Smooth muscle cell (in vitro differentiated cells): ENCODE measurements at regions not wholly inside any gene's neighbourhood (a gene's known extent, or its start where the extent isn't known, plus 50 kb on each side); places are given as distances from the start of the nearest gene placed in this dataset.
A peak's percentile ranks its signal among the peaks of the same experiment; 100 is the strongest.

Source experiments
- DNase-seq: peaks from one replicate; lab custom pipeline; 2025; ENCODE audit not compliant: unreplicated experiment; lab: John Stamatoyannopoulos, UW
- H2AFZ ChIP-seq: fragments of 200-600 bp; sonication (generic); 2 replicates; pipeline ENCODE4 v1.6.0; 2016; ENCODE audit warnings: antibody characterized with exemption, low read depth, mild to moderate bottlenecking
- H3F3A ChIP-seq: fragments of 200-600 bp; sonication (generic); 2 replicates; pipeline ENCODE4 v1.6.0; 2017; ENCODE audit warnings: antibody characterized with exemption, low read depth
- H3K27ac ChIP-seq: fragments of 200-600 bp; sonication (generic); 2 replicates; pipeline ENCODE4 v1.5.1; 2016; ENCODE audit warnings: low read depth, mild to moderate bottlenecking
- H3K27me3 ChIP-seq: fragments of 200-600 bp; sonication (generic); 2 replicates; pipeline ENCODE4 v1.6.1; 2016; ENCODE audit warnings: low read depth, mild to moderate bottlenecking
- H3K36me3 ChIP-seq: fragments of 200-600 bp; sonication (generic); 2 replicates; pipeline ENCODE4 v1.5.1; 2016; ENCODE audit warnings: low read depth
- H3K4me1 ChIP-seq: fragments of 200-600 bp; sonication (generic); 2 replicates; pipeline ENCODE4 v1.5.1; 2016; ENCODE audit warnings: low read depth
- H3K4me2 ChIP-seq: fragments of 200-600 bp; sonication (generic); 2 replicates; pipeline ENCODE4 v1.6.0; 2016; ENCODE audit warnings: mild to moderate bottlenecking
- H3K4me3 ChIP-seq: fragments of 200-600 bp; sonication (generic); 2 replicates; pipeline ENCODE4 v1.5.1; 2016; ENCODE audit warnings: mild to moderate bottlenecking
- H3K79me2 ChIP-seq: fragments of 200-600 bp; sonication (generic); 2 replicates; pipeline ENCODE4 v1.6.0; 2016; ENCODE audit warnings: low read depth, mild to moderate bottlenecking
- H3K9ac ChIP-seq: fragments of 200-600 bp; sonication (generic); 2 replicates; pipeline ENCODE4 v1.6.0; 2016; ENCODE audit warnings: low read depth
- H3K9me3 ChIP-seq: fragments of 200-600 bp; sonication (generic); replicated peaks from 2 replicates; pipeline ENCODE4 v1.5.1; 2016; ENCODE audit warnings: low read depth
- H4K20me1 ChIP-seq: fragments of 200-600 bp; sonication (generic); 2 replicates; pipeline ENCODE4 v1.6.0; 2016; ENCODE audit warnings: low read depth
- CTCF ChIP-seq: fragments of 200-600 bp; sonication (generic); IDR thresholded peaks from 2 replicates; pipeline ENCODE4 v1.5.1; 2017; ENCODE audit warnings: borderline replicate concordance, mild to moderate bottlenecking, antibody characterized with exemption; ENCODE audit not compliant: insufficient read depth, poor library complexity, severe bottlenecking
- WGBS: methylation state at CpG from one replicate; pipeline ENCODE4 v1.1.7; 2016; ENCODE audit warnings: low lambda C conversion rate; 5-methylcytosine and 5-hydroxymethylcytosine counted together

GRCh38 chr6:133033263-133033662, 207.9 kb upstream of the EYA4 start:
- Histone ChIP-seq H3K27me3 (peaks cover 19% of the 10 kb centered on the region), H3F3A (no peaks in the 10 kb centered on the region), H3K36me3 (no peaks in the 10 kb centered on the region), H3K9me3 (no peaks in the 10 kb centered on the region), H3K27ac (no peak overlapping the region), H3K79me2 (no peaks in the 10 kb centered on the region), H3K9ac (no peak overlapping the region), H4K20me1 (no peaks in the 10 kb centered on the region), H3K4me2 (no peak overlapping the region), H3K4me3 (no peak overlapping the region), H2AFZ (no peak overlapping the region), H3K4me1 (no peaks in the 10 kb centered on the region)
- 71% methylated on average over 4 of the region's 4 CpGs for WGBS
- no peak for DNase-seq
- TF ChIP-seq CTCF: no peak

GRCh38 chr6:133034509-133035206, 206.5 kb upstream of the EYA4 start:
- H3K4me3 ChIP-seq: no peak overlapping the region
- H3K79me2 ChIP-seq: no peaks in the 10 kb centered on the region
- no peak overlapping the region for H2AFZ ChIP-seq
- H3K36me3 ChIP-seq: no peaks in the 10 kb centered on the region
- no peaks in the 10 kb centered on the region for H3K4me1 ChIP-seq
- no peak for TF ChIP-seq CTCF
- DNase-seq: no peak
- no peaks in the 10 kb centered on the region for H3F3A ChIP-seq
- no peak overlapping the region for H3K9ac ChIP-seq
- no peaks in the 10 kb centered on the region for H4K20me1 ChIP-seq
- H3K9me3 ChIP-seq: no peaks in the 10 kb centered on the region
- no peak overlapping the region for H3K4me2 ChIP-seq
- peaks cover 19% of the 10 kb centered on the region for H3K27me3 ChIP-seq
- H3K27ac ChIP-seq: no peak overlapping the region
- 91% methylated on average over 8 of the region's 8 CpGs for WGBS

- peak; percentile 47 for TF ChIP-seq CTCF
- no peak overlapping the region for H3K4me2 ChIP-seq
- no peaks in the 10 kb centered on the region for H3K79me2 ChIP-seq
- H3K27me3 ChIP-seq: peaks cover 15% of the 10 kb centered on the region
- DNase-seq: no peak
- no peaks in the 10 kb centered on the region for H4K20me1 ChIP-seq
- no peak overlapping the region for H3K4me3 ChIP-seq
- no peak overlapping the region for H2AFZ ChIP-seq
- H3K36me3 ChIP-seq: no peaks in the 10 kb centered on the region
- no peak overlapping the region for H3K9ac ChIP-seq
- 76% methylated on average over 3 of the region's 3 CpGs for WGBS
- no peak overlapping the region for H3K27ac ChIP-seq
- no peaks in the 10 kb centered on the region for H3F3A ChIP-seq
- no peaks in the 10 kb centered on the region for H3K9me3 ChIP-seq
- no peaks in the 10 kb centered on the region for H3K4me1 ChIP-seq
Measured at GRCh38 chr6:133040094-133040802, 200.9 kb upstream of the EYA4 start.
